HAP-1 (cell line): ENCODE measurements at regions not wholly inside any gene's neighbourhood (a gene's known extent, or its start where the extent isn't known, plus 50 kb on each side); places are given as distances from the start of the nearest gene placed in this dataset.

Experiments
- DNase-seq, 2 experiments: peaks; one replicate each; pipeline ENCODE4 v3.0.0-alpha.2; 2016 to 2020; ENCODE audit warnings: low spot score in 2 of 2
- H3K27me3 ChIP-seq: fragments of 250-450 bp; sonication (Bioruptor Pico); 2 replicates; pipeline ENCODE4 v1.5.1; 2020; ENCODE audit warnings: low read depth, mild to moderate bottlenecking, moderate library complexity
- H3K36me3 ChIP-seq: fragments of 250-450 bp; sonication (Bioruptor Pico); replicated peaks from 2 replicates; pipeline ENCODE4 v1.5.1; 2020; ENCODE audit warnings: mild to moderate bottlenecking
- H3K4me1 ChIP-seq: fragments of 250-450 bp; sonication (Bioruptor Pico); 2 replicates; pipeline ENCODE4 v1.5.1; 2020; ENCODE audit warnings: mild to moderate bottlenecking
- H3K4me3 ChIP-seq: fragments of 250-450 bp; sonication (Bioruptor Pico); 2 replicates; pipeline ENCODE4 v1.5.1; 2020; ENCODE audit warnings: mild to moderate bottlenecking, moderate library complexity
- H3K9me3 ChIP-seq: fragments of 250-450 bp; sonication (Bioruptor Pico); 2 replicates; pipeline ENCODE4 v1.5.1; 2020; ENCODE audit warnings: mild to moderate bottlenecking, moderate library complexity
- in situ Hi-C: fragments of 300-500 bp; cut with MboI; formaldehyde crosslinking; loops from 3 replicates; pipeline ENCODE4 v1.14.3; 2020; ENCODE audit warnings: low sequenced_read_pairs, inconsistent platforms, mixed read lengths

- Histone ChIP-seq H3K36me3 (no peaks in the 10 kb centered on the region), H3K27me3 (0 out of 2 replicates have a peak, but pooled peaks cover 2% of the 10 kb centered on the region), H3K4me3 (no peak overlapping the region), H3K4me1 (no peaks in the 10 kb centered on the region), H3K9me3 (no peaks in the 10 kb centered on the region)
- no peak for DNase-seq
- in situ Hi-C loops, result no loop called here
These were observed 116.6 kb upstream of the MAFB start for GRCh38 chr20:40805592-40805991.

GRCh38 chr20:40806929-40807820 lies 118.1 kb upstream of the MAFB start:
- Histone ChIP-seq H3K4me1 (no peaks in the 10 kb centered on the region), H3K27me3 (0 out of 2 replicates have a peak, but pooled peaks cover 2% of the 10 kb centered on the region), H3K4me3 (no peak overlapping the region), H3K9me3 (no peaks in the 10 kb centered on the region), H3K36me3 (no peaks in the 10 kb centered on the region)
- DNase-seq, result no peak
- in situ Hi-C loops, result no loop called here

- H3K4me3 ChIP-seq, result no peak overlapping the region
- H3K36me3 ChIP-seq, result no peaks in the 10 kb centered on the region
- H3K4me1 ChIP-seq, result no peaks in the 10 kb centered on the region
- H3K9me3 ChIP-seq, result no peaks in the 10 kb centered on the region
- DNase-seq, result no peak
- in situ Hi-C loops, result no loop called here
- 0 out of 2 replicates have a peak, but pooled peaks cover 2% of the 10 kb centered on the region for H3K27me3 ChIP-seq
These were observed 118.8 kb upstream of the MAFB start for GRCh38 chr20:40807821-40808170.

GRCh38 chr20:40808936-40809335 lies 119.9 kb upstream of the MAFB start:
- Histone ChIP-seq H3K4me1 (no peaks in the 10 kb centered on the region), H3K9me3 (no peaks in the 10 kb centered on the region), H3K27me3 (0 out of 2 replicates have a peak, but pooled peaks cover 2% of the 10 kb centered on the region), H3K4me3 (no peak overlapping the region), H3K36me3 (no peaks in the 10 kb centered on the region)
- in situ Hi-C loops, result no loop called here
- DNase-seq, result no peak

- Histone ChIP-seq H3K36me3 (no peaks in the 10 kb centered on the region), H3K27me3 (0 out of 2 replicates have a peak, but pooled peaks cover 2% of the 10 kb centered on the region), H3K4me3 (no peak overlapping the region), H3K9me3 (no peaks in the 10 kb centered on the region), H3K4me1 (no peaks in the 10 kb centered on the region)
- DNase-seq, result no peak
- in situ Hi-C loops, result no loop called here
These were observed 120.3 kb upstream of the MAFB start for GRCh38 chr20:40809361-40809760.

GRCh38 chr20:40810332-40811000 lies 121.4 kb upstream of the MAFB start:
- H3K4me3 ChIP-seq, result no peak overlapping the region
- in situ Hi-C loops, result no loop called here
- no peaks in the 10 kb centered on the region for H3K36me3 ChIP-seq
- H3K9me3 ChIP-seq, result no peaks in the 10 kb centered on the region
- DNase-seq, result no peak
- 0 out of 2 replicates have a peak, but pooled peaks cover 2% of the 10 kb centered on the region for H3K27me3 ChIP-seq
- H3K4me1 ChIP-seq, result no peaks in the 10 kb centered on the region

GRCh38 chr20:40811004-40811403 lies 122.0 kb upstream of the MAFB start:
- Histone ChIP-seq H3K4me1 (no peaks in the 10 kb centered on the region), H3K4me3 (no peak overlapping the region), H3K27me3 (0 out of 2 replicates have a peak, but pooled peaks cover 2% of the 10 kb centered on the region), H3K36me3 (no peaks in the 10 kb centered on the region), H3K9me3 (no peaks in the 10 kb centered on the region)
- in situ Hi-C loops, result no loop called here
- no peak for DNase-seq

- no peak for DNase-seq
- Histone ChIP-seq H3K4me3 (no peak overlapping the region), H3K4me1 (no peaks in the 10 kb centered on the region), H3K9me3 (no peaks in the 10 kb centered on the region), H3K27me3 (0 out of 2 replicates have a peak, but pooled peaks cover 2% of the 10 kb centered on the region), H3K36me3 (no peaks in the 10 kb centered on the region)
- in situ Hi-C loops, result no loop called here
These were observed 122.8 kb upstream of the MAFB start for GRCh38 chr20:40811660-40812414.

GRCh38 chr20:40812415-40812925 lies 123.4 kb upstream of the MAFB start:
- in situ Hi-C loops, result no loop called here
- no peaks in the 10 kb centered on the region for H3K9me3 ChIP-seq
- H3K4me3 ChIP-seq, result no peak overlapping the region
- H3K4me1 ChIP-seq, result no peaks in the 10 kb centered on the region
- H3K27me3 ChIP-seq, result 0 out of 2 replicates have a peak, but pooled peaks cover 2% of the 10 kb centered on the region
- no peak for DNase-seq
- no peaks in the 10 kb centered on the region for H3K36me3 ChIP-seq

GRCh38 chr20:40813029-40813431 lies 124.0 kb upstream of the MAFB start:
- Histone ChIP-seq H3K9me3 (no peaks in the 10 kb centered on the region), H3K4me3 (no peak overlapping the region), H3K4me1 (no peaks in the 10 kb centered on the region), H3K27me3 (0 out of 2 replicates have a peak, but pooled peaks cover 2% of the 10 kb centered on the region), H3K36me3 (no peaks in the 10 kb centered on the region)
- no peak for DNase-seq
- in situ Hi-C loops, result no loop called here

GRCh38 chr20:40813708-40814630 lies 124.9 kb upstream of the MAFB start:
- Histone ChIP-seq H3K9me3 (no peaks in the 10 kb centered on the region), H3K4me1 (no peaks in the 10 kb centered on the region), H3K4me3 (no peak overlapping the region), H3K27me3 (no peaks in the 10 kb centered on the region), H3K36me3 (no peaks in the 10 kb centered on the region)
- no peak for DNase-seq
- in situ Hi-C loops, result no loop called here

- Histone ChIP-seq H3K36me3 (no peaks in the 10 kb centered on the region), H3K27me3 (no peaks in the 10 kb centered on the region), H3K4me1 (no peaks in the 10 kb centered on the region), H3K9me3 (no peaks in the 10 kb centered on the region), H3K4me3 (no peak overlapping the region)
- DNase-seq, result no peak
- in situ Hi-C loops, result no loop called here
These were observed 125.6 kb upstream of the MAFB start for GRCh38 chr20:40814631-40814960.
